Left ventricle myocardium inferior (tissue), 1 donor: ENCODE measurements at regions not wholly inside any gene's neighbourhood (a gene's known extent, or its start where the extent isn't known, plus 50 kb on each side); places are given as distances from the start of the nearest gene placed in this dataset.

Experiments
- DNase-seq: peaks from one replicate; pipeline ENCODE4 v3.0.0-alpha.2; 2020
- H3K27ac ChIP-seq: fragments of 200-600 bp; replicated peaks from 2 replicates; pipeline ENCODE4 v1.8.0; 2021
- H3K27me3 ChIP-seq: fragments of 200-600 bp; 2 replicates; pipeline ENCODE4 v1.8.0; 2021; ENCODE audit warnings: low read depth
- H3K36me3 ChIP-seq: fragments of 200-600 bp; 2 replicates; pipeline ENCODE4 v1.8.0; 2021
- H3K4me1 ChIP-seq: fragments of 200-600 bp; 2 replicates; pipeline ENCODE4 v1.8.0; 2021
- H3K4me3 ChIP-seq: fragments of 200-600 bp; 2 replicates; pipeline ENCODE4 v1.8.0; 2021; ENCODE audit warnings: mild to moderate bottlenecking, moderate library complexity
- H3K9me3 ChIP-seq: fragments of 200-600 bp; replicated peaks from 2 replicates; pipeline ENCODE4 v1.8.0; 2021
- intact Hi-C: fragments of 100-400 bp; cut with micrococcal nuclease; formaldehyde crosslinking; loops from one replicate; pipeline ENCODE4 v1.11.0; 2022
- TF ChIP-seq, protein P1 (sequence below): fragments of 200-600 bp; IDR thresholded peaks from 2 replicates; pipeline ENCODE4 v1.8.0; 2021; ENCODE audit warnings: antibody characterized with exemption, mild to moderate bottlenecking, borderline replicate concordance
- donor health status: DM: no; HTN: yes; CAD: no; lungs with severe emphysema.

DNA sequence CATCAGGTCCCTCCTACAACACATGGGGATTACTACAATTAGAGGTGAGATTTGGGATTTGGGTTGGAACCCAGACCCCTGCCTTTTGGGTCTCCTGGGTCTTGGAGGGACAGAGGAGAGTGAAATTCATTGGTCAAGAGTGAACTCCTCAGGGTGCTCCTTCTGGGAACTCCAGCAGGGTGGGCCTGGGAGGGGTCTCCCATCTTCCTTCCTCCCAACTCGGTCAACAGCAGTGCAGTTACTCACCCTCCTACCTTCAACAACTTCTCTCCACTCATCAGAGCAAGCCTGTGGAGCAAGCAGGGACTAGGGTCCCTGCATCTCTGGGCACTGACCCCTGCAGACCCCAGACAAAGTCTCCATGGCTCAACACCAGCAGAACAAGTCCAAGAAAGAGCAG lies 89.3 kb upstream of the TMPRSS2 start:
- Histone ChIP-seq H3K27ac (no peak overlapping the region), H3K27me3 (peaks cover 47% of the 10 kb centered on the region), H3K4me3 (no peak overlapping the region), H3K4me1 (no peaks in the 10 kb centered on the region), H3K36me3 (no peaks in the 10 kb centered on the region), H3K9me3 (no peaks in the 10 kb centered on the region)
- intact Hi-C loops = no loop called here
- DNase-seq = no peak
- TF ChIP-seq, protein P1, sequence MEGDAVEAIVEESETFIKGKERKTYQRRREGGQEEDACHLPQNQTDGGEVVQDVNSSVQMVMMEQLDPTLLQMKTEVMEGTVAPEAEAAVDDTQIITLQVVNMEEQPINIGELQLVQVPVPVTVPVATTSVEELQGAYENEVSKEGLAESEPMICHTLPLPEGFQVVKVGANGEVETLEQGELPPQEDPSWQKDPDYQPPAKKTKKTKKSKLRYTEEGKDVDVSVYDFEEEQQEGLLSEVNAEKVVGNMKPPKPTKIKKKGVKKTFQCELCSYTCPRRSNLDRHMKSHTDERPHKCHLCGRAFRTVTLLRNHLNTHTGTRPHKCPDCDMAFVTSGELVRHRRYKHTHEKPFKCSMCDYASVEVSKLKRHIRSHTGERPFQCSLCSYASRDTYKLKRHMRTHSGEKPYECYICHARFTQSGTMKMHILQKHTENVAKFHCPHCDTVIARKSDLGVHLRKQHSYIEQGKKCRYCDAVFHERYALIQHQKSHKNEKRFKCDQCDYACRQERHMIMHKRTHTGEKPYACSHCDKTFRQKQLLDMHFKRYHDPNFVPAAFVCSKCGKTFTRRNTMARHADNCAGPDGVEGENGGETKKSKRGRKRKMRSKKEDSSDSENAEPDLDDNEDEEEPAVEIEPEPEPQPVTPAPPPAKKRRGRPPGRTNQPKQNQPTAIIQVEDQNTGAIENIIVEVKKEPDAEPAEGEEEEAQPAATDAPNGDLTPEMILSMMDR = no peak

DNA sequence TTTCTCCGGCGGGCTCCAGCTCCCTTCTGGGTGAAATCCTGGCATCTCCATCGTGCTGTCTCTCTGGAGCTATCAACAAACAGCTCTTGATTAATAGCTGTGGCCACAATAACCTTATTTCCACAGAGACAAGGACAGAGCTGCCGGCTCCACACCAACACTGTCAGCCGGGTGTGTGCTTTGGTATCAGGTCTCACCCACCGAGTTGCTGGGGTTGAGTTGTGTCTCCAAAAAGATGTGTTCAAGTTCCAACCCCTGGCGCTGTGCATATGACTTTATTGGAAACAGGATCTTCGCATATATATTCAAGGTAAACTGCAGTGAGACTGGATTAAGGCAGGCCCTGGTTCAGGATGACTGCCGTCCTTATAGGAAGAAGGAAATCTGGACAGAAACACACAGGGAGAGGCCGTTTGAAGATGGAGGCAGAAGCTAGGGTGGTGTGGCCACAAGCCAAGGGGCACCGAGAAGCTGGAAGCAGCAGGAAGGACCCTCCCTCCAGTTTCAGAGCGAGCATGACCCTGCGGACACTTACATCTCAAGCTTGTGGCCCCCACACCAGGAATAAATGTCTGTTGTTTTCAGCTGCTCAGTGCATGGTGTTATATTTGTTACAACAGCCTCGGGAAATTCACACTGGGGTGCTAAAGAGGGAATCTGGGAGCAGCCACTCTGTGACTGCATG lies 88.4 kb upstream of the TMPRSS2 start:
- Histone ChIP-seq H3K4me3 (no peak overlapping the region), H3K27ac (no peak overlapping the region), H3K9me3 (no peaks in the 10 kb centered on the region), H3K27me3 (peaks cover 55% of the 10 kb centered on the region), H3K36me3 (no peaks in the 10 kb centered on the region), H3K4me1 (no peaks in the 10 kb centered on the region)
- no peak for DNase-seq
- TF ChIP-seq, protein P1 = no peak
- intact Hi-C loops = no loop called here

DNA sequence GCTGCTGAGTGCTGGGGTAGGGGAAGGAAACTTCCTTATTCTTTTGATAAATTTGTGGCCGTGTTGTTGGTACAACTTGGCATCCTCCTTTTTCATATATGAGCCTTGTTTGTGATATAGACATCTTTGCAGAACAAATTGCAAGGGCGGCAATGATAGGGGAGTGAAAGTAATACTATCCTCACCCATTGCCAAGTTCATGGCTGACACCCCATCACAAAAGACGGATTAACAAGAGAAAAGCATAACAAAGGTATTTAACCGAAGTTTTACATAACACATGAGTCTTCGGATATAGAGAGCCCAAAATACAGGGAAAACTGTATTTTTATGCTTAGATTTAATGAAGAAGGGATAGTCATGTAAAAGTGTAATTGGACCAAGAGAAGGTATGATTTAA lies 86.3 kb upstream of the TMPRSS2 start:
- TF ChIP-seq, protein P1 = no peak
- intact Hi-C loops = no loop called here
- peaks cover 54% of the 10 kb centered on the region for H3K27me3 ChIP-seq

DNA sequence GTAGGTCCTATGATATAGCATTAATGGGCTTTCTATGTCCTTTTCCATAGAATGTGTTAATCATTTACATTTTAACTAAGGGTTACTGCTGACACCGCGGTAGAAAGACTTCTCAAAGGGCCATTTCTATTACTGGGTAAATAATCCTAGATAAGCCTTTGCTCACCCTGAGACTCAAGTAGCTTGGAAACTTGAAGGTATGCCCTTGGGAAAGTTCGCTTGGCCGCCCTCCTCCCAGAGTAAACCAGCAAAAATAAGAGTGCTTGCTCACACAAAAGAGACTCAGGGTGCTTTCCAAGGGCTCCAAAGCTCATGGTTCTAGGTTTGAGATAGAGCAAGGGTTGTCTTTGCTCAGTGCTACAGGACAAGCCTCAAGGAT lies 85.8 kb upstream of the TMPRSS2 start:
- H3K4me1 ChIP-seq = no peaks in the 10 kb centered on the region
- intact Hi-C loops = no loop called here
- no peak overlapping the region for H3K27ac ChIP-seq
- no peak overlapping the region for H3K4me3 ChIP-seq
- no peak for DNase-seq
- peaks cover 54% of the 10 kb centered on the region for H3K27me3 ChIP-seq
- peaks cover under 1% of the 10 kb centered on the region for H3K9me3 ChIP-seq
- H3K36me3 ChIP-seq = no peaks in the 10 kb centered on the region
- TF ChIP-seq, protein P1 = no peak

More for the DNA sequence above, 86.3 kb upstream of the TMPRSS2 start:
- H3K9me3 ChIP-seq = no peaks in the 10 kb centered on the region
- DNase-seq = no peak
- H3K27ac ChIP-seq = no peak overlapping the region
- no peak overlapping the region for H3K4me3 ChIP-seq
- no peaks in the 10 kb centered on the region for H3K36me3 ChIP-seq
- no peaks in the 10 kb centered on the region for H3K4me1 ChIP-seq

DNA sequence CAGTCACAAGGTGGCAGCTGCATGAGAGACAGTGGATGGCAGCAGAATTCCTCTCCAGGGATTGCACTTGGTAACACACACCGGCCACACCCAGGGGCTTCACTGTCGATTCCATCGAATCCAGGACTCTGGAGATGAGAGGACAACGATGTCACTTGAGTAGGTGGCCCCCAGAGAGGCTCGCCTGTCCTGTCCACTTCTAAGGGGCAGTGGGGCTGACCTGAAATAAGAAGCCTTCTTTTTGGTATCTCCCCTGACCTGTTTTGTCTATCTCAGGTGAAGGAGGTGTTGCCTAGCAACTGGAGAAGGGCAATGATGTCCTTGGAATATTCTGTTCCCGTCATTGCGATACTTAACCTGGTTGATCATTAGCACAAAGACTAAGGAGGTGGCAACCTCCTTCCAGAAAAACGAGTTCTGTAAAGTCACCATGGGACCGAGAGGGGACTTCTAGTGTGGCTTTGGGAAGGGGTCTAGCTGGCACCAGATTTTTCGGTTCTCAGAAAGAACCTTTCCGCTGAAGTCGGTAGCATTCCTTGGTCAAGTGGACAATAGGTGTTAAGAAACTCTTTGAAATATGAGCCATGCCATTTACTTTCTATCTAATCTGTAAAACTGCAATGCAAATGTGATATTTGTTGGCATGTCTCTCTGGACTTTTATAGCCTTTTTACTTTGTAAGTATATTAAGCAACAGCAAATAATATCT lies 85.2 kb upstream of the TMPRSS2 start:
- peaks cover 5% of the 10 kb centered on the region for H3K9me3 ChIP-seq

More for the DNA sequence above, 85.2 kb upstream of the TMPRSS2 start:
- no peak for DNase-seq
- H3K4me3 ChIP-seq = no peak overlapping the region
- no peaks in the 10 kb centered on the region for H3K4me1 ChIP-seq
- intact Hi-C loops = no loop called here
- no peak overlapping the region for H3K27ac ChIP-seq
- H3K36me3 ChIP-seq = no peaks in the 10 kb centered on the region
- H3K27me3 ChIP-seq = peaks cover 54% of the 10 kb centered on the region
- TF ChIP-seq, protein P1 = no peak
